ENCODE measurements at regions not wholly inside any gene's neighbourhood (a gene's known extent, or its start where the extent isn't known, plus 50 kb on each side); places are given as distances from the start of the nearest gene placed in this dataset.

- no peaks in the 10 kb centered on the region for H3K27me3 ChIP-seq (ENCODE audit: control insufficient read depth in 2 of 2, insufficient read depth in 2 of 2, low read length in 2 of 2)
- no peak overlapping the region for H3K27ac ChIP-seq (ENCODE audit: low read depth in 1 of 2, low read length in 2 of 2)
- H3K9ac ChIP-seq (ENCODE audit: insufficient read depth, low read length, poor library complexity, severe bottlenecking): no peak overlapping the region
- no CpG with 5 or more reads among the region's 1 CpG for WGBS (ENCODE audit: insufficient coverage)
- Mint-ChIP-seq H3K4me1 (no peaks in the 10 kb centered on the region), H3K9me3 (peaks cover under 1 to 12% (median 4%) of the 10 kb centered on the region in 7 donors), H3K27me3 (ENCODE audit: low read depth in 3 of 3) (peaks cover 0 to 4% (median 2%) of the 10 kb centered on the region in 3 donors), H3K36me3 (no peaks in the 10 kb centered on the region), H3K27ac (no peak overlapping the region), H3K4me3 (no peak overlapping the region)
- H3K9me3 ChIP-seq (replicated peaks in 1 of 2; ENCODE audit: control insufficient read depth in 1 of 2, insufficient read depth in 1 of 2, low read length in 2 of 2): no peaks in the 10 kb centered on the region
- H2AFZ ChIP-seq (ENCODE audit: insufficient read depth, low read depth, low read length, poor library complexity, severe bottlenecking): no peak overlapping the region
- DNase-seq: no peak
- H3K4me1 ChIP-seq (ENCODE audit: control insufficient read depth in 1 of 2, insufficient read depth in 2 of 2, low read length in 2 of 2): no peaks in the 10 kb centered on the region
- H4K20me1 ChIP-seq (ENCODE audit: insufficient read depth, low read length): no peaks in the 10 kb centered on the region
- H3K4me2 ChIP-seq (replicated peaks; ENCODE audit: extremely low read depth, low read length, poor library complexity, severe bottlenecking): no peak overlapping the region
- no peak overlapping the region for H3K4me3 ChIP-seq (replicated peaks in 1 of 3; ENCODE audit: low read depth in 2 of 3, low read length in 3 of 3)
- H3K36me3 ChIP-seq (replicated peaks in 1 of 2; ENCODE audit: control insufficient read depth in 1 of 2, insufficient read depth in 2 of 2, low read length in 2 of 2): no peaks in the 10 kb centered on the region
- no peaks in the 10 kb centered on the region for H3K79me2 ChIP-seq (ENCODE audit: insufficient read depth, low read length)
- no peak for TF ChIP-seq CTCF (IDR thresholded peaks at IDR 0.05)
- intact Hi-C loops (cut with micrococcal nuclease): no loop called here
Measured at GRCh38 chr18:55152801-55153200, 193.5 kb upstream of the CCDC68 start.

GRCh38 chr18:55149994-55150393 is 190.7 kb upstream of the CCDC68 start:
- no peak for TF ChIP-seq CTCF (IDR thresholded peaks at IDR 0.05)
- intact Hi-C loops (cut with micrococcal nuclease): no loop called here
- no peaks in the 10 kb centered on the region for H4K20me1 ChIP-seq (ENCODE audit: insufficient read depth, low read length)
- Mint-ChIP-seq H3K4me1 (no peaks in the 10 kb centered on the region), H3K27ac (no peak overlapping the region), H3K36me3 (no peaks in the 10 kb centered on the region), H3K4me3 (no peak overlapping the region), H3K27me3 (ENCODE audit: low read depth in 3 of 3) (peaks cover 0 to 2% (median 2%) of the 10 kb centered on the region in 3 donors), H3K9me3 (peaks cover 0 to 13% (median 5%) of the 10 kb centered on the region in 7 donors)
- no peaks in the 10 kb centered on the region for H3K4me1 ChIP-seq (ENCODE audit: control insufficient read depth in 1 of 2, insufficient read depth in 2 of 2, low read length in 2 of 2)
- 93% methylated on average over 6 of the region's 6 CpGs for WGBS (ENCODE audit: insufficient coverage)
- no peaks in the 10 kb centered on the region for H3K27me3 ChIP-seq (ENCODE audit: control insufficient read depth in 2 of 2, insufficient read depth in 2 of 2, low read length in 2 of 2)
- H3K27ac ChIP-seq (ENCODE audit: low read depth in 1 of 2, low read length in 2 of 2): no peak overlapping the region
- H3K9ac ChIP-seq (ENCODE audit: insufficient read depth, low read length, poor library complexity, severe bottlenecking): no peak overlapping the region
- H3K9me3 ChIP-seq (replicated peaks in 1 of 2; ENCODE audit: control insufficient read depth in 1 of 2, insufficient read depth in 1 of 2, low read length in 2 of 2): peaks cover 0 to 4% of the 10 kb centered on the region in 2 donors
- DNase-seq: no peak
- H3K79me2 ChIP-seq (ENCODE audit: insufficient read depth, low read length): no peaks in the 10 kb centered on the region
- no peak overlapping the region for H3K4me3 ChIP-seq (replicated peaks in 1 of 3; ENCODE audit: low read depth in 2 of 3, low read length in 3 of 3)
- no peak overlapping the region for H2AFZ ChIP-seq (ENCODE audit: insufficient read depth, low read depth, low read length, poor library complexity, severe bottlenecking)
- no peak overlapping the region for H3K4me2 ChIP-seq (replicated peaks; ENCODE audit: extremely low read depth, low read length, poor library complexity, severe bottlenecking)
- H3K36me3 ChIP-seq (replicated peaks in 1 of 2; ENCODE audit: control insufficient read depth in 1 of 2, insufficient read depth in 2 of 2, low read length in 2 of 2): no peaks in the 10 kb centered on the region

Data from CD14-positive monocyte (primary cell).